ENCODE measurements at regions not wholly inside any gene's neighbourhood (a gene's known extent, or its start where the extent isn't known, plus 50 kb on each side); places are given as distances from the start of the nearest gene placed in this dataset.

DNA sequence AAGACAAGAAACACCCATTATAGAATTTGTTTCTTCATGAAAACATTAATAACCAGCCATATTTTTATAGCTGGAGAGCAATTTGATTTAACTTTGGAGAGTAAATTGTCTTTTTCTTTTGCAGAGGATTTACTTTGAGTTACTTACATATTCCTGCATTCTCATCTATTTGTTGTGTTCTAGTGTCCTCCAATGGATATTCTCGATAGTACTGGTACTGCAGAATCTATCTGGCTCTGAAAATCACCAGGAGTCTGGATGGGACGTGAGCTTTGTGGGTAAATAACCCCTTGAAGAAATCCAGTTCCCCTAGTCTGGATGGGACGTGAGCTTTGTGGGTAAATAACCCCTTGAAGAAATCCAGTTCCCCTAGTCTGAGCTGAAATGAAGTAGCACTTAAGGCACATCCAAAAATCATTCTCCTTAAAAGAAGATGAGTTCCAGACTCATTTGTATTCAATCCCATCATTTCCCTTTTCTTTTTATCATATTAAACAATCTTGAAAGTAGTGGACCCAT, 294.1 kb upstream of the UBE2E2 start:
- DNase-seq = no peak

DNA sequence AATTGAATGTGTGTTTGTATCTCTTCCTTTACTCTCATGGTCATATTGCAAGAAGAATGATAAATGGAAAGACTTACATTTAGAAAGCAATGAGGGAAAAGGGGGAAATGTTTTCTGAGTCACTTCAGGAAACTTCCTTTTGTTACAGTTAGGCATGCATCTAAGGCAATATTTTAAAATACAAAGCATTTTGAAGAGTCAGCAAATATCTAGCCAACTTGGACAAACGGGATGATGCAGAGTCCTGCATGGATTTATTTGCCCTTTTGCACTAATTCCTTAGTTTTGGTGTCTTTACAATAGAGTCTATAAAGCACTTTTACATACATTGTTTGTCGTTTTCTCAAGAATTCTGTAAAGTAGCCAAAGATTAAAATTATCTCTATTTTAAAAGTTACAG, 286.2 kb upstream of the UBE2E2 start:
- no peak for DNase-seq

DNA sequence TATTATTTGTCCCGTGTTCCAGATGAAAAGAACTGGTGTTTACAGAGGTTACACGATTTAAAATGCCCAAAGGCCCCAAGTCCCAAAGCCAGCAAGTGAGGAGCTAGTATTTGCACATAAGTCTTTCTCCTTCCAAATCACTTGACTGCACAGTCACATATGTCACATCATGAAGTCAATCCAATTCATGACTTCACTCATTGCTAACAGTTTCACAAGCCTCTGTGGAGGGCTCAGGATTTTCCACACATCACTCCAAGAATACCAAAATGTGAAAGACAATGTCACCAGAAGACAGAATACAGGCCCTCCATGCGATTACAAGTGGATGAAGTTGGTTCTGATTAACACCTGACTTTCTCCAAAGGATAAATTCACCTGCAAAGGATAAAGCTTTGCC, 283.1 kb upstream of the UBE2E2 start:
- no peak for DNase-seq

DNA sequence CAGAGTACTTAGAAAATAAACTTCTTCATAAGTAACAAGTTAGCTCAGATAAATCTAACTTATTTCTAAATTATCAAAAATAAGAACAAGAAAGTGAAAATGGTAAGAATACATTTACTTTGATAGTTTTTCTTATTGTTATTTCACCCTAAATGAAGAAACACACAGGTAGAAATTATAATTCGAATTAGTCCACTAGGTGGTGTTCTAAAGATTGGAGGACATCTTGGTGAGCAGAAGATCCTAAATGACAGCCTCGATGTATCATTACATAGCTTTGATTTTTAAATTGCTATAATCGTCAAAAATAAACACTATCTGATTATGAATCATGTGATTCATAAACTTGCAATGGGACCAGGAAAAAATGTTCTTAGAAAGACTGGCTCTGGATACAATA, 280.8 kb upstream of the UBE2E2 start:
- DNase-seq = no peak

DNA sequence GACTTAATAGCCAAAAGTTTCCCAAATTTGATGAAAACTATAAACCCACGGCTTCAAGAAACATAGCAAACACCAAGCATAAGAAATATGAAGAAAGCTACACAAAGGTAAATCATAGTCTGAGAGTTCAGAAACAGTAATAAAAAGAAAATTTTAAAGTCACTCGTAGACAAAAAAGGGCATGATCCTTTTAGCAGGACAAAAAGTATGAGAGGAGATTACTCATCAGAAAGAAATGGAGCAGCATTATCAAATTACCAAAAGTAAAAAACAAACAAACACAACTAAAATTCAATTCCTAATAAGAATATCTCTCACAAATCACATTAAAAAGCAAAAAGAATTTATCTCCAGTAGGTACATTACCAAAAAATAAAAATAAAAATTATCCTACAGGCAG, 279.4 kb upstream of the UBE2E2 start:
- no peak for DNase-seq

DNA sequence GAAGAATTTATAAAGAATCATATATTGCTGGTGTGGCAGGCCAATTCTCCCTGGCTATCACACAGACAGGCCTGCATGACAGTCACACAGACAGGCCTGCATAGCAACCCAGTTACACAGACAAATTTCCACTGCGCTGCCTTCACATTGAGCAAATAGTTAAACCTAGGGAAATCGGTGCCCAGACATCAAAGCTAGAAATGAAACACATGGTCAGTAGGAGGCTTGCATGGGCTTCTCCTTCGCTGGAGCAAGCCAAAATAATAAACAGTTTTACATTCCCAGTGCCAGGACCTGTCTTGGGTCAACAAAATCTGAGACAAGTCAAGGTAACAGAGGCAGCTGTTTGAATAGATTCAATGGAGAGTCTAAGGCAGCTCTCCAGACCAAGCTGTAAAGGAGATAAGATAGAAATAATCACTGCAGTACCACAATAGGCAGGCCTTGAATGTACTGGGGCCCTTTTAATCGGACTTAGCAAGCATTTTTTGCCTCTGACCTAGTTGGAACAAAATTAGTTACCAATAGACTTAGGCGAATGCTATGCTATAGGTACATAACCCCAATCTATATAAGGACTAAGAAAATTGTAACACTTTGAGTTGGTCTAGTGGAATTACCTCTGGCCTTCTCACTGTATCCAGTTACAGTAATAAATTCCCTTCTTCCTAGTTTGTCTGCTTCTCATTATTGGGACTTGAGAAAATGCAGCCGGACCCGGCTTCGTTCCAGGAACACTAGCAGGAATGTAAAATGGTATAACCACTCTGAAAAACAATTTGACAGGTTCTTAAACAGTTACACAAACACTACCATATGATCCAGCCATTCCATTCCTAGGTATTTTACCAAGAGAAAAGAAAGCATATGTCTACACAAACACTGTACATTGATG, 274.7 kb upstream of the UBE2E2 start:
- no peak for DNase-seq

DNA sequence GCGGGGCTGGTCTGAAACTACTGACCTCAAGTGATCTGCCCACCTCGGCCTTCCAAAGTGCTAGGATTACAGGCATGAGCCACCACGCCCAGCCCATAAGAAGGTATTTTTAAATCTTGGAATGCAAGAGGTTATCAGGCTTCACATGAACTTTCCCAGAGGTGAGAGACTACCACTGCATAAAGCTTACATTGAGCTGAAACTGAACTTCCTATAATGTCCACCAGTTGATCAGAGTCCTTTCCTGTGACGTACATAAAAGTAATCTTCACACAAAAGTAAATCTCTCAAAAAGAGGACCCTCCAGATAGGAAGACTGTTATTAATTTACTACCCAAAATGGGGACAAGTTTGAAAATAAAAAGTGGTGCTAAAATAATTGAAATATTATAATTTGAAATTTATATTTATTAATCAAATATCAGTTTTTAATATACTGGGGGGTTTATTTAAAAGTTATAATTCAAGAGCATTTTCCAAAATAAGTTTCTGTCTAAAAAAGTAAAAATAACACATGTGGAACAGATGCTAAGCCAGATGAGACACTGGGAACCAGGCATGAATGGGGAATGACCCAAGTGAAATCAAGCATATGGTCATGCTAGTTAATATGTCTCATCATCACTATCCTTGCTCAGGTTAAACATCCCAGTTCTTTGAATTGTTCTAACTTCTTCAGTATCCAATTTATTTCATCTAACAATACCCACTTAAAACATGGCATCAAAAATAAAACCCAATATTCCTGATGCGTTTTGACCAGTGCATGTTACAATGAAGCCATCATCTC, 269.9 kb upstream of the UBE2E2 start:
- DNase-seq = no peak

DNA sequence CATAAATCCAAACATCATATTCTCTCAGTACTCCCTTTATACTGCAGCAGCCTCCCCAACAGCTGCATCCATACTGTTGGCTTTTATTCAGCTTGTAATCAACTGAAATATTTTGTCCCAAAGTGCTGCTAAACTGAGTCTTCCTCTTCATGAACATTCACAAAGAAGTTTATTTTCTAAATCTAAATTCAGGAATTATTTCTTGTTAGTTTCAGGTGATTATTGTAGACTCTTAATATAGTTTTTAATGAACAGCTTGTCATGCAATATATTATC, 269.3 kb upstream of the UBE2E2 start:
- no peak for DNase-seq

DNA sequence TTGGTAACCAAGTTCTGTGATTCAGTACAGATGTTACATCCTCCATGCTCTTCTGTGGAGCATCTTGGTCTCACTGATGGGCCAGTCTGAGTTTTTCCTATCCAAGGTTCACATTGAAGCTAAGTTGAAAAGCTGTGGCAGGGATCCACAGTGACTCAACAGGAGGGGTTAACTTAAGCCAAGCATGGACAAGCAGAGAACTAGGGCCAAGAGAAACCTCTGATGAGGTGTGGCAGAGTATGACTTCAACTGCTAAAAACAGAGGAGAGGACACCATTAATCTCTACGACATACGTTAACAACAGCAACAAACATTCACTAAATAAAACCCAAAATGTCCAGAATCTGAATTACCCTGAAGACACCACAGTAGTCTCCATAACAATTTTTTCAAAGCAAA, 268.1 kb upstream of the UBE2E2 start:
- no peak for DNase-seq

DNA sequence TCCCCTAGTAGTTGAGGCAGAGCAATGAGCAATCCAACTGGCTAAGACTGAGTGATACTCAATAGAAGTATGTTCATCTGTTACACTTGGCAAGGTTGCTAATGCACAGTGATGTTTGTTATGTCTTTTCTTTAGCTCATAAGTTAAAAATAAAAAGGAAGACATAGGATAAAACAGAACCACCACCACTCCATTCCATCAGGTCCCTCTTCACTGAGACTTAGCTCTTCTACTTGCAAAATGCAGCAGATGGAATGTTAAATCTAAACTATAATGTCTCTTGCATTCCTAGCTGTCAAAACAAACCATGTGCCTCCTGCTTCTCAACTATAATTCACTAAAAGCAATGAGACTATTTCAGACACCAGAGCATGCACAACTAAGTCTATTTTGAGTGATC, 265.6 kb upstream of the UBE2E2 start:
- DNase-seq = no peak

DNA sequence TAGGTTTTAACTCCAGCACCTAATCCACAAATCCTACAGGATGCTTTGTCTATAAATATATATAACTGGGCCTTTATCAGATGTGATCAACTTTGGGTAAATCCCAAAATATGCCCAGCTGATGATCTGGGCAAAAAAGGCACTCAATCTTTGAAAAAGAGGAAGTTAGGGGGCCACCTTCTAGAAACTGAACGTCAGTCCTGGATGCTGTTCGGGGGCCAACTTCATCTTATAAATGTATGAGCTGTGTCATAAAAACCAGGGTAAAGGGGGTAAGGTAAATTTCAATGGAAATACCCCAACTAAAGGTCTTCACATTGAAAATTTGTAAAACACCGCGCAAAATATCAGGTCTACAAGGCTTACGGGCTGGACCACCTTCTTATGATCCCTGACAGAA, 264.4 kb upstream of the UBE2E2 start:
- DNase-seq = no peak

DNA sequence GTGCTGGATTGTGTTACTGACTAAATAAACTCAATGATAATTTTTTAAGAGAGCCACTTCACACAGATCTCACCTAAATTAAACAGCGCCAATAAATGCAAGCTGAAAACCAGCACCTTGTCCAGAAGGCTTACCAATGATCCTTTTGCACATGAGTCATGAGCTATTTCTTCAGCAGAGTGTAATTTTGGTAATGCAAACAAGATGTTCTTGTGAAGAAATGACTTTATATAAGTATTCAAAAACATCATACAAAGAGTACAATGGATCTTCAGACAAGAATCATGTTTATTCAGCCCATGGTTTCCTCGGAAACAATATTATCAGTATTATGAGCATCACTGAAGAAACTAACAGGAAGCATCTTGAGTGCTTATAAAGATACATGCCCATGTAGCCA, 263.8 kb upstream of the UBE2E2 start:
- no peak for DNase-seq

DNA sequence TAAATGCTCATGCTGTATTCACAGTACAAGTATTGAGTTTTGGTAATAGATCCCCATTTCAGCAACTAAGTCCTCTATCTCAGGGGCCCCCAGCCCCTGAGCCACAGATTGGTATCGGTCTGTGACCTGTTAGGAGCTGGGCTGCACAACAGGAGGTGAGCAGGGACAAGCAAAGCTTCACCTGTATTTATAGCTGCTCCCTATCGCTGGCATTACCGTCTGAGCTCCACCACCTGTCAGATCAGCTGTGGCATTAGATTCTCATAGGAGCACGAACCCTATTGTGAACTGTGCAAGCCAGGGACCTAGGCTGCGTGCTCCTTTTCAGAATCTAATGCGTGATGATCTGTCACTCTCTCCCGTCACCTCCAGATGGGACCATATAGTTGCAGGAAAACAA, 262.8 kb upstream of the UBE2E2 start:
- DNase-seq = no peak

DNA sequence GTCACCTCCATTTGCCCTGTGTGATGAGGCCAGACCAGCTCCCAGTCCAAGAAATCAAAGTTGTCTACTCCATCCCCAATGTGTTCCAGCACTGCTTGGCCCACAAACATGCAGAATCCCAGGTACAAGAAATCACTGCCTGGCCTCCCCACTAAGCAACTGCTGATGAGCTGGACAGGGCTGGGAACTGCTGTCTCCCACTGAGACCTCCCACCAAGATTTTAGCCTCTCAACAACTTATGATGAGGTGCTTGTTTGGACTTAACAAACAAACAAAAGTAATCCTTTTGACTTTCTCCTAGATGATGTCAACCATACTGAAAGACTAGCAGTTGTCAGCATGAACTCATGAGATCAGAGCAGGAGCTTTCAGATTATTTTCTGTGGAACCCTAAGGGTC, 260.1 kb upstream of the UBE2E2 start:
- no peak for DNase-seq

DNA sequence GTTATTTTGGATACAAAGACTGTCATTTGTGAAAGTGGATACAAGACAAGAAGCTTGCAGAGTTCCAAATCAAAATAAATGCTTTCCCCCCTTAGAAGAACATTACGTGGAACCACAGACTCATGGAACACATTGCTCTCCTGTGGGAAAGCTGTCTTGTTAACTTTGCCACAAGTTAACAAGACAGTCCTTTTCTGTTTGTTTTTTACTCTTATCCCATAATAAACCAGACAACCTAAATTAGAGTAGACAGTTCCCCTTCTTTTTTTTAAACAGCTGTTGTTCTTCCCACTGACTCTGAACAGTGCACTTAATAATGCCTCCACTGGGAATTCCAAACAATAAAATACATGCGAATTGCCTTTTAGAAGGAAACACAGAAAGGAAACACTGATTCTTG, 255.3 kb upstream of the UBE2E2 start:
- DNase-seq = no peak

DNA sequence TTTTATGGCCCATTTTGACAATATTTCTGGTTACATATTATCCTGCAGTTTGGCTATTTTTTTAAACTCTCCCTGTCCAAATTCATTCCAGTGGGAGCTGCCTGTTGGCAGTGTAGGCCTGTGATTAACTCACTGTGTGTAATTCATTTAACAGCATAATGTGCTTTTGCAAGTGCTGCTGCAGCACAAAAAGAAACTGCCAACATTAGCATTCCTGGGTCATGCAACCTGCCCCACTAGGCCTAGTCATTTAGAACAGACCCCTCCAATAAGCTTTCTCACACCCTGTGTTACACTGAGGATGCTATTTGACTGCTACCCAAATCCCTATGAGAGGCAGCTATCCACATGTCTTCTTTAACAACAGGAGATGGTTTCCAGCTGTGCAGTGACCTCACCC, 251.2 kb upstream of the UBE2E2 start:
- DNase-seq = no peak

DNA sequence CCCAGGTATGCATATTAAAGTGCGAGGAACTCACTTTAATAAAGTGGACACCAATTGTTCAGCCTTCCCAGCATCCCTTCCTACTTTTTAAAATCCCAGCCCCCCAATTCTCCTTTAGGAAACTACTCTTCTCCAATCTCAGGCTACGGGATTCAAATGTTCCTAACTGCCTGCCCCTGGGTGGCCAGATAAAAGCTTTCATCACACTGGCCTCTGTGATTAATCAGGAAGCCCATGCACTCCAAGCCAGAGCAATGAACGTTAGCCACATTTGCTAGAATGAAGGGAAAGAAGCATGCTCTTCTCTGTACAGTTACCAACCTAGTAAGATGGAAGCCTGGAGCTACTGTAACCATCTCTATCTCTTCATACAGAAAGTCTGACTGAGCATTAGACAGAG, 250.3 kb upstream of the UBE2E2 start:
- no peak for DNase-seq

DNA sequence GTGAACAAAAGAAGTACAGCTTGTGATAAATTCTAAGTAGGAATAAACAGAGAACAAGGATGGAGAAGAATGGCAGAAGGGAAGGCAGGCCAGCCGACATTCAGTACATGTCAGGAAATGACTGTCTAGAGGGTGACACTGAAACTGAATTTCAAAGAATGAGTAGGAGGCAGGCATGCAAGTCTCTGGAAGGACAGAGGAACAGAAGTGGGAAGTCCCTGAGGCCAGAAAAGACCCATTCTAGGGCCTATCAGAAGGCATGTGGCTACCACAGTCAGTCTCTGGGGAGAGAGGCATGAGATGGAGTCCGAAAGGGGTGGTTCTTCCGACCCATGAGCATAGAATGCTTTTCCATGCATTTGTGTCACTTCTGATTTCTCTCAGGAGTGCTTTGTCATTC, 243.5 kb upstream of the UBE2E2 start:
- DNase-seq = no peak

DNA sequence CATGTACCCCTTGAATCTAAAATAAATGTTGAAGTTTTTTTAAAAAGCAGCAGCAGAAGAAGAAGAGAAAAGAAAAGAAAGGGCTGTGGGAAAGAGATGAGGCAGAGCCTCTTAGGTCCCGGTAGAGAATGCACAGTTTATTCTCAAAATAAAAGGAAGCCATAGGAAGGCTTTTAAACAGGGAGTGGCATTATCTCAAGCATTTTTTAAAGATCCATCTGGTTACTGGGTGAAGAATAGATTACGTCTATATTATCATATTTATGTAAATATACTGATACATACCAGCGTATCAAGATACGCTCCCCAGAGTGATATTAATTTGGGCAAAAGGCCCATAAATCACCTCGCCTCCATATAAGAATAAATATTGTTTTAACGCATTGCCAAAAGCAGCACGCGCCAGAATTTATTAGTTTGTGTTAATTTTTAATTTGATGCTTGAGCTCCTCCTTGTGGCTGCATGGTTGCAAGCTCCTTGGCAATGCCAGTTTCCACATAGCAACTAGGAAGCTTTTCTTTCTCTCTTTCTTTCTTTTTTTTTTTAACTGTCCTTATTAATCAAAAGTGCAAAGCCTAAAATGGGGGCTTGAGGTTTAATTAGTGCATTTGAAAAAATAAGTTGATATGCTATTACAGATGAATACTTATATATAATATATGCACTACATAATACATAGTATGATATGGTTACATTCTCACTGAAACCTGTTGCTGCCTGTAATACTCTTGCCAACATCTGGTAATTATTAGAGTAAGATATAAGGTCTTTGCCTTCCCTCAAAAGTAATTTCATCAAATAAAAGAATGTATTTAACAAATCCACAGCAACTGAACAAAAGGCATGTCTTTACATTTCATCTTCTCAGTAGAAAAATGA, 242.8 kb upstream of the UBE2E2 start:
- no peak for DNase-seq

DNA sequence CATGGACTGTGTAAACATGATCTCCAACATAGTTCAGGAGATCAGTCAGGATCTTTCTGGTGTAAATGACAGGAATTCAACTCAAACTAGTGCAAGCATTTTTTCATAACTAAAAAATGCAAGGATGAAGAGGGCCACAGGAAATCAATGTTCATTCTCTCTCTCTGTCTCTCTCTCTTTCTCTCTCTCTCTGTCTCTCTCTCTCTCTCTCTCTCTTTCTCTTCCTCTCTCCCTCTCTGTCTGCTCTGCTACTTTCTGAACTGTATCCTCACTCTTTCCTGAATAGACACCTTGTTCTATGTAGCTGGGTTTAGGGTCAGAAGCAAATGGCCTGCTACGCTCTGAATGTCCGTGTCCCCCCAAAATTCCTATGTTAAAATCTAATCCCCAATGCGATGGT, 240.9 kb upstream of the UBE2E2 start:
- no peak for DNase-seq

DNA sequence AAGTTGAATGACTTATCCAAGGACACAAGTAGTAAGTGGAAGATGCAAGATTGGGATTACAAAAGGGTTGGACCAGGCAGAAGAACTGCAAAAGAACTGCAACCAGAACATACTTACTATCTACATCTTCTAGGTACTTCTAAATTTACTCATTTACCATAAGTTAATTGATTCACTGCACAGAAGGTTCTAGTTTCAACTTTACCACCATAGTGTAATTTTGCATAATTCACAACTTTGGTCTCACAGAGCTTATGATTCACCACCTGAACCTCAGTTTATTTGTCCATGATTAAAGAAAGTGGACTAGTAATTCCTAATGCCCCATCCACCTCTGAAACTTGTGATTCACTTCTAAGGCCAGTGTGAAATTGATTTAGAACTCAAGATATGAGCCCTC, 236.8 kb upstream of the UBE2E2 start:
- no peak for DNase-seq

DNA sequence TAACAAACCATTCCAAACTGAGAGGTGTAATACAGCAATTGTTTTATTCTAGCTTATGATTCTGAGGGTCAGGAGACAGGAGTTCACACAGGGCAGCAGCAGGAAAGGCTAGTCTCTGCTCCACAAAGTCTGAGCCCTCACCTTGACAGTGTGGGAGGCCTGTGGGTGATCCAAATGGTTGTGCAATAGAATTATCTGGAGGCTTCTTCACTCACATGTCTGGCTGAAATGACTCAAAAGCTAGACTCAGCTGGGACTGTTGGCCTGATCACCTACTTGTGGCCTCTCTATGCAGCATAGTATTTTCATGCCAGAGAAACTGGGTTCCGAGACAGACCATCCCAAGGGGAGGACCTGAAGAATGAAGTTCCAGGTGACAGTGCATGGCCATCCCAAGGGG, 233.9 kb upstream of the UBE2E2 start:
- no peak for DNase-seq

DNA sequence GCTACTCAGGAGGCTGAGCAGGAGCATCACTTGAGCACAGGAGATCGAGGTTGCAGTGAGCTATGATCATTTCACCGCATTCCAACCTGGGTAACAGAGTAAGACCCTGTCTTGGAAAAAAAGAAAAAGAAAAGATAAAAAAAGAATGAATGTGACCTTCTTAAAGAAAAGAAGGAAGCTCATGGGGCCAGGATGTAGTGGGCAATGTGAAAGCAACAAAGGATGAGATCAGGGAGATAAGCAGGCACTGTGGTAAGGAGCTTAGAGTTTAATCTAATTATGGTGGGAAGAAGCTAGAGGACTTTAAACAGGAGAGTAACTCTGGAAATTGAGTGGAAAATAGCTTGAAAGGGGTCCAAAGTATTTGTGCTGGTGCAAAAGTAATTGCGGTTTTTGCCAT, 231.6 kb upstream of the UBE2E2 start:
- no peak for DNase-seq

DNA sequence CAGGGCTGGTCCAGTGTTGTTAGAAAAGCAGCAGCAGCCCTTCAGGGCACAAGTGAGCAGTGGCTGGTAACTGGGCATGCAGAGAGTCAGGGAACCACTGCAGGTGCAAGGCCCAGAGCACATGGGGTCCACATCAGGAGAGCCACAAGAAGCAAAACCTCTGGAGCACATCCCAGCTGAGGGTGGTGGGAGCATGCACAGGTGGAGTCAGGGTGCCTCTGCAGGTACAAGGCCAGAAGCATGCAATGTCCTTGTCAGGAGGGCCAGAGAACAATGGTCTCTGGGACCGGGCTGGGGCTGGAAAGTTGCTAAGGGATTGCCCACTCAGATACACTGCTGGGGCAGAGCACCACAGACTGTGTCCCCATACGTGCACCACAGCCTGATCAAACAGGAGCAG, 226.1 kb upstream of the UBE2E2 start:
- no peak for DNase-seq
